ENCODE measurements at regions not wholly inside any gene's neighbourhood (a gene's known extent, or its start where the extent isn't known, plus 50 kb on each side); places are given as distances from the start of the nearest gene placed in this dataset.

DNA sequence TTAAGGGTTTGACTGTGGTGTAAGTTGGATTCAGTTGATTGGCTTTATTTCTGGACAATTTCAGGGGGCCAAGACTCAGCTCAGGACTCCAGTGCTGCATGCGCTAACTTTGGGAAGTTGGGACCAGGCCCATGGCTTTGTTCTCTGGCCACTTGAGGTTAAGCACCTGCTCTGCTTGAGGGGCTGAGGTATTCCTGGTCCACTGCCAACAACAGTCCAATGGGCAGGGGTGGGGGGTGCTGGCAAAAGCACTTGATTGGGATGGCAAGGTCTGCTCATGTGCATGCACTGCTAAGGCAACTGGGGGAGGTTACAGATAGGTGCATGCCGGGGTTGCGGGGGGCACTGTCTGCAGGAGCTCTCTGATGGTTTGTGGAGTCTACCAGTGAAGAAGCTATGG is 52.6 kb upstream of the ASB17 start:
- no peak for DNase-seq (ENCODE audit: low read depth)

DNA sequence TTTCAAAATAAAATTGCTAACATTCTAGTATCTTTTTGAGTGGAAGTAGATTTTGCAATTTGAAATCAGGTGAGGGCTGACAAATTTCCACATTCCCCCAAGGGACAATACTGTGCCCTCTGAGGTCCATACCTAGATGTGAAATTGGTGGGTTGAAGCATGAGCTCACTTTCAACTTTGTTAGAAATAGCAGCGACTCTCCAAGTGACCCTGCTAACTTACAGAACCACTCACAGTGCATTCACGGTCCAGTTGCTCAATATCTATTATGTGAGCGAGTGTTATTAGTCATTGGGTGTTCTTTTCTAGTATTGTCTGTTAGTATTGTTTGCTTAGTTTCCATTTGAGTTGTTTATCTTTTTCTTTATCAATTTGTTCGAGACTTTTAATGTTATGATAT is 53.6 kb upstream of the ASB17 start:
- DNase-seq (ENCODE audit: low read depth) = no peak

DNA sequence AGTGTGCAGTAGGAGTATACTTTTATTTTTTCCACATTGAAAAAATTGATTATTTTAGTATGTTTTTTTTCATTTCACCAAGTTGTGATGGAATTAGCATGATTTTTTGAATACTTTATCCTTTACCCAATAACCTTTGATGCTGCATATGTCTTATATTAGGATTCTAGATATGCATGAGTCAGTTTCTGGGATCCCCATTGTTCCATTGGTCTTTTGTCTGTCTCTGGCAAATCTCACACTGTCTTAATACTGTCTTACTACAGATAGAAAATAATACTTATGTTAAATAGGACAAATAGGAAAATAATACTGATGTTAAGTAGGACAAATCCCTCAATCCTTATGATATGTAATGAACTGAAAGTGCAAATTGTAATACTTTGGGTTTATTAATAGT is 54.3 kb upstream of the ASB17 start:
- DNase-seq (ENCODE audit: low read depth) = no peak

DNA sequence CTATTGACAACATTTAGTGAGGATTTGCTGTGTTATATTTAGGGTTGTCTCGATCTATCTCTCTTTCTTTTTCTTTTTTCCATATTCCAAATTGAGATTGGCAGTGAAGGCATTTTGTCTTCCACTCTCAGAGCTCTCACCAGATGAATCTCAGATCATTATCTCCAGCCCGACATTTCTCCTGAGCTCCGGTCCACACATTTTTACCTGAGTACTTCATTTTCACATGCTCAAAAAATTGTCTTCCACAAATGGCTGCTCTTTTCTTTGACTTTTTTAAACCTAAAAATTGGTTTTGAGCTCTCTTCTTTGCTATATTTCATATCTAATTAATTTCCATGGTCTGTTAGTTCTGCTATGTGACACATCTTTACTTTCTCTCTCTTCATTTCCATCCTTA is 56.9 kb upstream of the ASB17 start:
- DNase-seq (ENCODE audit: low read depth) = no peak

DNA sequence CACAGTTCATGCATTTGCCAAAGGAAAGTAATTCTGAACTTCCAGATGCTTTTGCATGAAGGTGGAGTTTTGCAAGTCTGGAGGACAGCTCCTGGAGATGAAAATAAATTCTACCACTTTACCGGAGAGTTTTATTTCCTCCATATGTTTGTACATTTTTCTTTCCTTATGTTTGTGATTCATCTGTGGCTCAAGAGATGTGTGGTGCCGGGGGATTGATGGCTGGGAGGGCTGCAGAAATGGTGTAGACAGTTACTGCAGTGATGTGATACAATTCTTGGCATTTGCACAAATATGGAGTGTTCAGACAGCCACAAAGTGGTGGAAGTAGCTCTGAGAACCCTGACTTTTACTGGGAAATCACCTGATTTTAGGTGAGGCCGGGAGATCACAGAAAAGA is 58.5 kb upstream of the ASB17 start:
- no peak for DNase-seq (ENCODE audit: low read depth)

DNA sequence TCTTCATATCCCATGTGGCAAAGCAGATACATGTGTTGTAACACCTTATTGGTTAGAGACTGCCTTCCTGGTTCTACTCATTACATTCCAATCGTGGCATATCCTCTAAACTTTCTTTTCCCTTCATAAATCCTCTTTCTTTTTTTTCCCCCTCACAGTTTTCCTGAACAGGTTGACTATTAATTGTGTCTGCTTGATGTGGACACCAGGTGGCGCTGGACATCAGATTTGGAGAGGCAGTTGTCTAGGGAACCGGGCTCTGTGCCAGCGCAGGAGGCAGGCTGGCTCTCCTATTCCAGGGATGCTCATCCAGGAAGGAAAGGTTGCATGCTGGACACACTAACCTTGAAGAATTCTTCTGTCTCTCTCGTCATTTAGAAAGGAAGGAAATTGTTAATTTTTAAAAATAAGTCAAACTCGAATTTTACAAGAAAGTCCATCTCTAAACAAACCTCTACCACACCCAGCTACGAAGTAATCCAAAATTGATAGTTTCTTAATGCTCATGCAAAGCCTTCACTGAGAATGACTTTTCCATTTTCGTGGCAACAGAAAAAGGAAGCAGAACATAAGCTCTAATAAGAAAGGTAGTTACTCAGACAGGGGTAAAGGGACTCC is 59.4 kb upstream of the ASB17 start:
- DNase-seq (ENCODE audit: low read depth) = peak; percentile 55

DNA sequence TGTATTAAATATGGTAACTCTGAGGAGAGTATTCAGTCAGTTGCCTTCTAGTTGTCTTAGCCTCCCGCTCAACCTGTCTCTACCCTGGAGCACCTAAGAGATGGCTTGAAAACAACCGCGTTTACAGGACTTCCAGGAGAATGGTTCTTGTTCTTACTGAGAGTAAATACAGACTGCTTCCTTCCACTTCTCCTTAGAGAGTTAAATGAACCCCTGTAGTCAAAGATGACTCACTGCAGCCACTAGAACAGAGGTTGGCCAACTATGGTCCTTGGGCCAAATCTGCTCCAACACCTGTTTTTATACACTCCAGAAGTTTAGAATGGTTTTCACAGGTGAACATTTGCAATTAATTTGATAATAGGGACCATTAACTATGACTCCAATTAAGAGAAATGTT is 60.1 kb upstream of the ASB17 start:
- DNase-seq (ENCODE audit: low read depth) = no peak

DNA sequence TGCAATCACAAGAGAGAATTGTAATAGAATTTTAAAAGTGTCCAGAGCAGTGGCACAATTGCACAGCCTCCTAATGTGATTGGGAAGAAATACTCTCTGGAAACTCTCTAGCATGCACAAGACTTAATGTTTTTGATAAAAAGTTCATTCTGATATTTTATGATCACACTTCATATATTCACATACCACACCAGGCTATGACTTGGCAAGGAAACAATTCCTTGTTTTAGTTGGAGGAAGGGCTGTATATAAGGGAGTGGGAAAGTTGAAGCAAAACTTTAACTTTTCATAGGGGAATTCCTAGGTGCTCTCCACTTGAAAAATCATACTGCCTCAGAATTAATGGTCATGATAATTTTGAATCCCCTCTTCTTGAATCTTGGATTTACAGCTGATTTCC is 61.5 kb upstream of the ASB17 start:
- DNase-seq (ENCODE audit: low read depth) = no peak

DNA sequence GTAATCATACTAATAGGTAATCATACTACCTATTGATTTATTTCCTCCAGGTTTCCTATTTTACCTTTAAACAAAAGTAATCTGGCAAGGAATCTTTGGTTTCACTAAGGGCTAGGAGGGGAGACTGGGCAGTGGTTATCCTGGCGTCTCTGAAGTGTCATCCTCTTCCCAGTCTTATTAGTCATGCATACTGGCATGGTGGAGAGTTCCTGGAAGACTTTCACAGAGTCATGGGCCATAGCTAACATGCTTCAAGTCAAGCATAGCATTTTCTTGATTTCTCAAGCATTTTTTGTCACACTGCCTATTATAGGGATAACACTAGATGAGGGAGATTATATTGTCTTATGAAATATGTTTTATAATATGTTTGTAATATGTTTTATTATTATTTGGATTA is 64.0 kb upstream of the ASB17 start:
- DNase-seq (ENCODE audit: low read depth) = no peak

DNA sequence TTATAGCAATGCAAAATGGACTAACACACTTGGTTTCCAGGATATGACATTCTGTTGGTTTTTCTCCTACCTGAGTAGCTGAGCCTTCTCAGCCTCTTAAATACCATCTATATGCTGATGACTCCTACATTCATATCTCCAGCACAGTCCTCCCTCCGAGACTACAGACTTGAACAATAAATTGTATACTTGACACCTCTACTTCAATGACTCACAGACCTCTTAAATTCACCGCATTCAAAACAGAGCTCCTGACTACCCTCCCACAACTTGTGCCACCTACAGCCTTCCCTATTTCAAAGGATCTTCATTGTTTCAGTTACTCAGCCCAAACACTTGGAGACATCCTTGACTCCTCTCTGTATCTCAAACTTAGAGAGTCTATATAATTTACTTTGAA is 66.8 kb upstream of the ASB17 start:
- DNase-seq (ENCODE audit: low read depth) = no peak

DNA sequence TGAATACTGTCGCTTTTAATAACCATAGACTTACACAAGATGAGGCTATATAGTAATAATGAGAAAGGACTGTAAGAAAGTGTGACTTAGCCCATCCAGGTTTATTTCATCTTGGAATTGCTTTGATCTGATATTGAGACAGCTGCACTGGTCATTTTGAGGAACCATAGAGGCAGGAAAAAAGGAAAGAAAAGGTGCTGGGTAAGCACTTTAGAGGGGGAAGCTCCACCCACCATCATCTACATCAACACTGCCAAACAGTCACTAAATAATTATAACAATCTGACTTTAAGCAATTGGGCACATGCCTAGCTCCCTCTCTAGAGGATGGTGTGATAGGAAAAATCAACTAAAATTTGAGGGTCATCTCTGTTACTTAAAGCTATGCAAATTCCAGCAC is 70.6 kb upstream of the ST6GALNAC3 start:
- DNase-seq (ENCODE audit: low read depth) = no peak

DNA sequence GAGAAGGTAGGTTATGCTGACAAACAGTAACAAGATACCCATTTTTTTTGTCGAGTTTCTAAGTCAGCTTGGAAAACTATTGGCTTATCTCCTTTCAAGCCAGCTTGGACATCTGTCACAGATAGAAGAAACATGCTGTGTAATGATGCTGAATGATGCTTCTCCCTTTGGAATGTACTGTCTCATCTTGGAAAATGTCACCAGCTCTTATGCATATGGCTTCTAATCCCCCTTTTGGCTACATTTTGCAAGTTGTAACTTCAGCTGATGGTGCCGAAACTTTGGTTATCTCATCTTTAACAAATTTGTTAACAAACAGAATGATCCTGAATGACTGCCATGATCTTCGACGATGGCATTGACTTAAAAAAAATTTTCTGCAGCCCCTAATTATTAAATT is 68.8 kb upstream of the ST6GALNAC3 start:
- DNase-seq (ENCODE audit: low read depth) = no peak

DNA sequence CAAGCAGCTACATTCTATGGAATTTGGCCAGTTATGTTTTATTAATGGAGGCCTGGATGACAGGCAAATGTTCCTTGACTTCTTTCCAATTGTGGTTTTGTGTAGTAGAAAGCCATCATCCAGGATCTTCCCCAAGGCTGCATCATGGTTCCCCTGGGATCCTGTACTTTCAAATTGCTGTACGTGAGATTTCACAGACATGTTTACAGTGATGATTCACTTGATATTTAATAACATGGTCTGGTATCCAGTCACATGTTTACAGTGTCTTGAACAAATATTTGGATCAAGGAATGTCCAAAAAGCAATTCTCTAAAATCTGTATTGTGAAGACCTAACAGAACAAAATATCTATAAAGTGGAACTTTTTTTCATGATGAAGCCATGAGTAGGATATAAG is 68.3 kb upstream of the ST6GALNAC3 start:
- DNase-seq (ENCODE audit: low read depth) = no peak

DNA sequence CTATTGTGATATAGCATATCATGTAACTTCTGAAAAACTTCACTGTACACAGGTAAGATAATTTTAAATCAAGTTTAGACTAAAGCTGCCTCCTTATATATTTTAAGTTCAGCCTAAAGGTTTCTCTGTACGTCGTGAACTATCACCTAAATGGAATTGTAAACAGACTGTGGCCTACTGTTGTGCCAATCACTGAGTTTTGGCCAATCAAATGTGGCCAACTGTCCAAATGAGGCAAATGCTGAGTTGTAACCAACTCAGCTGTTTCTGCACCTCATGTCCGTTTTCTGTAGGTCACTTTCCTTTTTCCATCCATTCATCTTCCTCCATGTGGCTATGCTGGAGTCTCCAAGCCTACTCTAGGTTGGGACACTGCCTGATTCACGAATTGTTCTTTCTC is 63.7 kb upstream of the ST6GALNAC3 start:
- DNase-seq (ENCODE audit: low read depth) = no peak

DNA sequence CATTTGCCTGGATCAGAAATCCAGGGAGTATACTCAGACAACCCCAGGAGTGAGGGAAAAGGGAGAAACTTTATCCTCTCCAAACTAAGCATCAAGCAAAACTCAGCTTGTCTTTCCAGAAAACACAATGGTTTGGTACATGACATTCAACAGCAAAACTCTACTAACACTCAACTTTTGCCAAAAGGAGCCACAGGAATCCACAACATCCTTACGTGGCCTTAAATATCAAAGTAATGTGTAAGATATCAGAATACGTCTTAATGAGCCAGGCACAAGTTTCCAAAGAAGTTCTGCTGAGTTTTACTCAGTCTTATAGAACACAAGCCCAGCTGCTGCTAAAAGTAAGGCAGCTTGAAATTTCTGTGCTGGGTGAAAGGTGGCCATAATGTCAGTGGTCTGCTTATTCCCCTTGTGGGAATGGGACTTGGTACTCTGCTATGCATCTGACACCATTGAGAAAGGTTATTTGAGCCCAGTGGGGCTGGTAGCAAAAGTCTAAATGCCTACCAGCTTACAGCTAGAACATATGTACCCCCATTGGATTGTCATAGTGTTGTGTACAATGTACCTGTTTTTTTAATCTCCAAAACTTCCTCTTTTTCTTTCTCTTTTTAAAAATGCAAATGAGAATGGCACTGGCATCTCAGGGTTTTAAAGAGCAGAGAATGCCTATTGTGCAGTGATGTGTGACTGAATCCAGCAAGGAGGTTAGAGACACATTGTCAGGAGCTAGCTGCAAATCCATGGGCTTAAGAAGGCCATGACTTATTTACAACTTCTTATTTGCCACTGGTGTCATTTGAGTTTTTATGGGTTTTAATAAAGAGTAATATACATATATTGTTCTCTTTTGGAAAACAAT is 62.0 kb upstream of the ST6GALNAC3 start:
- DNase-seq (ENCODE audit: low read depth) = no peak

DNA sequence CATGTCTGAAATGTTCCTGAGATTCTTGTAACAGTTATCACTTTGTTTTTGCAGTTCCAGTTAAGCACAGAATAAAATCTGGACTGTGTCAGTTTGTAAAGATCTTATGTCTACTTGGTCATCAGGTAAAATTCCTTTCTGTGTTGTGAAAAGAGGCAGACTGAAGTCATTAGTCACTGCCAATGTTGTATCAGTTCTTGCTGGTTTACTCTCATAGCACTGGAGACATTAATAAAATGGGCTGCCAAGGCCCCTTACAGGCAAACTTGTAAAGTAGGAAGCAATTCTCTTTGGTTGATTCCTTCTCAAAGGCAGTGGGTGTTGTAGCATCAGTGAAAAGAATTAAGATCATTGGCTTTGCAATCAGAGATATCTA is 61.4 kb upstream of the ST6GALNAC3 start:
- DNase-seq (ENCODE audit: low read depth) = no peak

DNA sequence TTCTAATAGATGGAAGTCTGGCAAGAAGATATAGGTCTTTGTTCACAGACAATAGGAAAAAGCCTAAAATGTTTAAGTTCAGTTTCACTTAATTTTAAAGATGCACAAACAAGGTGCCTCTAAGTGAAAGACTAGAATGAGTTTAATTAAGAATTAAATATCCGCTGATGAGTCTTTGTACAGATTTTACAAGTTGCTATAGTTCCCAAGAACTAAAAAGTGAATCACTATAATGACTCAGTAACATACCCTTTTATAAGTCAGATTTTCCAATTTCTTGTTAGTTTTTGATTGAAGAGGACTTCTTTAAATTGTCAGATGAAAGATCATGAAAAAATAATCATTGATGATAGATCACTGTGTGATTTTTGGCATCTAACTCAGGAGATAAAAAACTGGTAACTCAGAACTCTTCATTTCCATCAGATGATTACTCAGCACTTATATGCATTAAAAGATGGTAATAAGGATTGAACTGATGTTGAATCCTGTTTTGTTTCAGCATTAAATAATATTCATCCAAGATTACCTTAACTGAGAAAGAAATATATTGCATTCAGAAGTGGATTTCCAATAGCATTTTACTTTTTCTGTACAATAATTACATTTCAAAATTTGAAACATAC is 59.0 kb upstream of the ST6GALNAC3 start:
- DNase-seq (ENCODE audit: low read depth) = no peak

DNA sequence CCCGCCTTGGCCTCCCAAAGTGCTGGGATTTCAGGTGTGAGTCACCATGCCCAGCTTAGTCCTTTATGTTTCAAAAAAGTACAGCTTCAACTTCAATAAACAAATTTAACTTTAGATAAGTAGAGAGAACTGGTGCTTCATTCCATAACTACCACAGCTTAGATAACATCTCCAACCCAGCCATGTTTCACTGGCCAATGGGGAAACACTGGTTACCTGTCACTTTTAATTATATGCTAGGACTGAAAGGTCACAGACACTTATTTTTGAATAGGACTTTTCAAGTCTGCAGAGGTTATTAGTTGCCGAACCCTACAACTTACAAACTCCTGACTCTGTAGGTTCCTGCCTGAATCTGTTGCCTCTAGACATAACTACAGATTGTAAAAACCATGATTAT is 56.5 kb upstream of the ST6GALNAC3 start:
- no peak for DNase-seq (ENCODE audit: low read depth)

DNA sequence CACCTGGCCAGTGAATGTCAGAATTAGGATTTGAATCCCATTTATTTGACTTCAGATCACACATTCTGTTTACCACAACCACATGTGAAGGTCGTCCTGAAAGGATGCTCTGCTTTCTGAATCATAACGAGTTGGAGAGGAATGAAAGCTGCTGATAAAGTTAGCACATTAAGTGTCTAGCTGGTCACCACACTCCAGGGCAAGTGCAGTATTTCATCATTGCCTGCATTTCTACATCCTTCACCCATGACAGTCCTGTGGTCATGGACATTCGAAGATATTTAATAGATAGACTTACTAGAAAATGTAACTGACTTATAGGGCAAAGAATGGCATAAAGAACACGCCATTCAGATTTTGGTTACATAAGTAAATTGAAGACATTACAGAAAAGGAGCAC is 52.7 kb upstream of the ST6GALNAC3 start:
- no peak for DNase-seq (ENCODE audit: low read depth)

DNA sequence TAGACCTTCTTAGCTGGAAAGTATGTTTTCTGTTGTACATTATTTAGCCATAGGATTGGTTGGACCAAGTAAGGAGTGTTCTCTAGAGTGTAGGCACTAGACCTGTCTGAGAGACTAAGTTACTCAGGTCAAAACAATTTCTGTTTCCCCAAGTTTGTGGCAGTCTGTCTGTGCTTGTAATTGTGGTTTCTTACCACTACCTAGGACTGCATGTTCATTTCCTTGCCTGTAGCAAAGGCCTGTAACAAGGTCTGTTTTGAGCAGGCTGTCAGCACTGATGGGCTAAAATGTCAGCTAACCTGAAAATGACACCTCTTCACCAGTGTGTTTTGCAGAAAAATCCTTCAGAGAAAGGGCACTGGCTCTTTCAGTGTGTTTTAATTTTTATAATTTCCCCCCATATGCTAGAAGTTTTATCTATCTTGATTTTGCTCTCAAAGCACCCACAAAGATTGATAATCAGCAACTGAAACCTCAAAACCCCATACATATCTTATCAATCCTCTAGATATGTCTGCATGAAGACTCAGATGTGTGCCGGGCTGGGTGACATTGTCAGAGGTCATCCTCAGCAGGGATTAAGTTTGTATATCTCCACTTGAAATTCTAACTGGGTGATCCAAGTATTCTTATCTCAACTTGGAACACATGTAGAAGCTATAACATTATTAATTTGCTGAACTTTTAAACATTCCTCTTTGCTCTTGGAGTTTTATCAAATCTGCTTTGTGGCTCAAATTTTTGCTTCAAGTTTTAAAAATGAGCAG is 50.7 kb upstream of the ST6GALNAC3 start:
- no peak for DNase-seq (ENCODE audit: low read depth)

Measured in stimulated activated CD8-positive, alpha-beta memory T cell treated with anti-CD3 and anti-CD28 coated beads, Interleukin-12 subunit alpha, Interleukin-12 subunit beta, amount 100 ng/mL, for 1 hour (primary cell).